Stimulated activated CD4-positive, alpha-beta T cell treated with anti-CD3 and anti-CD28 coated beads, Interleukin-1b, Interleukin-23, amount 100 ng/mL, for 4 hours (primary cell): ENCODE measurements at regions not wholly inside any gene's neighbourhood (a gene's known extent, or its start where the extent isn't known, plus 50 kb on each side); places are given as distances from the start of the nearest gene placed in this dataset.

Experiments
- DNase-seq, 2 donors: peaks; one replicate each; pipeline ENCODE4 v3.0.0-alpha.2; 2020; ENCODE audit warnings: low read depth in 2 of 2

DNA sequence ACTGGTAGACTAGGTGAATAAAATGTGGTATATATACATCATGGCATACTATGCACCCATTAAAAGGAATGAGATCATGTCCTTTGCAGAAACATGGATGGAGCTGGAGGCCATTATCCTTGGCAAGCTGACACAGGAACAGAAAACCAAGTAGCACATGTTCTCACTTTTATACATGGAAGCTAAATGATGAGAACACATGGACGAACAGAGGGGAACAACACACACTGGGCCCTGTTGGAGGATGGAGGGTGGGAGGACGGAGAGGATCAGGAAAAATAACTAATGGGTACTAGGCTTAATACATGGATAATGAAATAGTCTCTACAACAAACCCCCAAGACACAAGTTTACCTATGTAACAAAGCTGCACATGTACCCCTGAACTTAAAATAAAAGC lies 780.0 kb downstream of the DACH1 start:
- DNase-seq = no peak

DNA sequence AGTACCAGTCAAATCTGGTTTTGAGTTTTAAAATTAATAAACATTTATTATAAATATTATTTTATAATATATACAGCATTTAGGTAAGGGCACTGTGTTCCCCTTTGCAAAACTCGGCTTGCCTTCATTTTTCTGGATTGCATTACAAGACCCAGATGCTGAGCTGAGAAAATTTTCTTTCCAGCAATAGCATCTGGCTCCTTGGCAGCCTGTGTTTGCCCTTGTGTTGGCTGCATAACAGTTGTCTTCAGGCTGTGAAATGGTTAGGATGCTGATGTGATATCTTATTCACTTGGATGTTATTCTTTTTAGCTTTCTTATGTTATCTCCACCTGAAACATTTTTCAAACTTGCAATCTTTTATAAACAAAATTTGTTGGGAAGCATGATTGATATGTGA lies 784.4 kb downstream of the DACH1 start:
- no peak for DNase-seq

DNA sequence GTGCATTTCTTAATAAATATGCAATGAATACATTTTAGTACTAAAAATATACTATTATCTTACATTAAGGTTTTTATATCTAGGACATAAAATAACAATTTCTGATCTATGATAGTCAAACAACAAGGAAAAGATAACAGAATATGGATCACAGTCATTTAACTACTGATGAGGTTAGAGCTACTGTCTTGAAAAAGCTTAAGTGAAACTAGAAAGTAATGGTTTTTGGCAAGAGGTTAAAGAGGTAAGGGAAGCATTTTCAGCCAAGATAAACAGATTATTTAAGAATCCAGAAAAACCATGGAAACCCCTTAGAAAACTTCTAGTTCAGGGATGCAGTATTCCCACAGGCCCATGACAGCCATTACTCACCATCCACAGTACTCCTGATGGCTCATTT lies 787.4 kb downstream of the DACH1 start:
- DNase-seq = no peak

DNA sequence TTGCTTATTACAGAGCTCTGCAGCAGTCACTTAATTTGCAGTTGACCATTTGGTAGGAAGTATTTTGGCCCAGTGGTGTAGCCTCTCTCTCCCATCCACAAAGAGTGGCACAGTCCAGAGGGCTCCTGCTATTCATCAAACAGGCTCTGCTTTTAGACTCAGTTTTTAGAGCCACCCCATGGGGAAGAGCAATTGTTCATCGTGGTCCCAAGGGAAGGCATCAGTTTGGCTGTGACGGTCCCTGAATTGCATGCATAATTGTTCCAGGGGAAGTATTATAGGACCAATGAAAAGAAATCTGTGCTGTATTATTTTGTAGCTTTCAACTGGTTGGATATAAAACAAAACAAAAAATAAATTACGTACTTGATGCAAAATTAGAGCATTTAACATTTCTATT lies 799.0 kb downstream of the DACH1 start:
- no peak for DNase-seq

DNA sequence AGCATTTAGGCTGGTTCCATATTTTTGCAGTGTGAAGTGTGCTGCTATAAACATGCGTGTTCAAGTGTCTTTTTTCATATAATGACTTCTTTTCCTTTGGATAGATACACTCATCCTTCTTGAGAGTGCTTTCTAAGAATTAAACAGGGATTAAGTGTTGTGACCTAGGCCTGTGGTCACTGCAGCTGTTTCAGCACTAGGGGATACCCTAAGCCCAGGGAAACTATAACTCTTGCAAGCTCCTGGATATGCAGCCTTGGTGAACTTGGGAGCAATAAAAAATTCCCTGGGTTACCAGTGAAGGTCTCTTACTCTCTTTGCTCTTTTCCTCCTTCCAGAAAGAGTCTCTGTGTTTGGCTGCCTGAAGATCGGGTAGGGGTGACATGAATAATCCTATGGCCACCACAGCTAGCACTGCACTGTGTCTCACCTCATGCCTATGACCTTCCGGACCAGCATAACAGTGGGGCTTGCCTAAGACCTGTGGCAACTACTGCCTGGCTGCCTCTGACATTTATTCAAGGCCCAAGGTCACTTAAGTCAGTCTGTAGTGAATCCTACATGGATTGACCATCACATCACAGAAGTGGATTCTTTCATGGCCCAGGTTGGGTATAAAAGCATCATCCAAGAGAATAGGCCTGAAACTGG lies 799.7 kb downstream of the DACH1 start:
- no peak for DNase-seq

DNA sequence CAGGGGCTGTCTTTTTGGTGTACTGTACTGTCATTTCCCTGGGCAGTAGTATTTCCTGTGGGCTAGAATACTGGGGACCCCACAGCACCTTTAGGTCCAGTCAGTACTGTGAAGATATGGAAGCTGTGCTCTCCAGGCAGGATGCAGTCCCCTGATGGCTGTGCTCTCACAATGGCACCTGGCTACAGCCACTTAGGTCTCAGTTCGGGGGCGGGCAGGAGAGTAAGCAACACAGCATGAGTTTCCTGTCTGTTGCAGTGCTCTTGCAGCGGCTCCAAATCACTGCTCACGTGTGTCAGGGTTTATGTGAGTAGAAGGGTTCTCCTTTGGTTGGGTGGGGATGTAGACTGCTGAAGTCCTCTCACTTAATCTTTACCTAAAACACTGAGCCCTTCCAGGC lies 810.4 kb downstream of the DACH1 start:
- DNase-seq = no peak

DNA sequence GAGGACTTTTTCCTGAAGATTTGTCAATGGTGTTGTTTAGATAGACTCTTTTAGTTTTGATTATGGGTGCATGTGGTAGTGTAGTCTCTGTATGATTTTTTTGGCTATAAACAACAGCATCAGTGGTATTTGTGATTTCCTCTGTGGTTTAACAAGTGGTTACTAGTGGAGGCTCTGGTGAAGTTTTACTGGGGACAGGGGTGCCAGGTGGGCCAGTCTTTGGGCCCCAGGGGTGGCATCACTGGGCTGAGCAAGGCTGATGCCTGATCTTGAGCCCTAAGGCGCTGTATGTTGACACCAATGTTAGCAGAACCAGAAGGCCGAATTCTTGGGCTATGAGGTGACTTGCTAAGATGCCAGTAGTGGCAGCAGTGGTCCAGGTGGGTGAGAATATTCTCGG lies 811.4 kb downstream of the DACH1 start:
- no peak for DNase-seq

DNA sequence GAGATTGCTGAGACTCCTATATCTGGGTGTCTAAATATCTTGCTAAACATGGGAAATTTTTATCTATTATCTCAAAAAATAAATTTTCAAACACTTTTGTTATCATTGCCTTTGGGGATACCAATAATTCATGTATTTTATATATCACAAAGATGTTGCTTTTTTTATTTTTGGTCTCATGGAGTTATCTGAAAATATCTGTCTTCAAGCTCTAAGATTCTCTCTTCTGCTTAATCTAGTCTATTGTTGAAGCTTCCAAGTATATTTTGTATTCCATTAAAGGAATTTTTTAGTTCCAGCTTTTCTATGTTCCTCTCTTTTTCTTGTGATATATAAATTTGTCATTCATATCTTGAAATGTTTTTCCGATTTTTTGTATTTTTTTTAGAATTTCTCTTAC lies 812.0 kb downstream of the DACH1 start:
- no peak for DNase-seq

DNA sequence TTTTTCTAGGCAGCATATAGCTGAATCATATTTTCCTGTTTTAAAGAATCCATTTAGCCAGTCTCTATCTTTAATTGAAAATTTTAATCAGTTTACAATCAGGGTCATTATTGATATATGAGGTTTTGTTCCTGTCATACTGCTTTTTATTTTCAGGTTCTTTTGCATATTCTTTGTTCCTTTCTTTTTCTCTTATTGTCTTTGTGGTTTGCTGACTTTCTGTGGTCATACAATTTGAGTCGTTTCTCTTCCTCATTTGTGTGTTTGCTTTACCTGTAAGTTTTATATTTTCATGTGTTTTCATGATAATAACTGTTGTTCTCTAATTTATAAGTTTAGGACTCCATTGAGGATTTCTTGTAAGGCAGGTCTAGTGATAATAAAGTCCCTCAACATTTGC lies 812.6 kb downstream of the DACH1 start:
- no peak for DNase-seq

DNA sequence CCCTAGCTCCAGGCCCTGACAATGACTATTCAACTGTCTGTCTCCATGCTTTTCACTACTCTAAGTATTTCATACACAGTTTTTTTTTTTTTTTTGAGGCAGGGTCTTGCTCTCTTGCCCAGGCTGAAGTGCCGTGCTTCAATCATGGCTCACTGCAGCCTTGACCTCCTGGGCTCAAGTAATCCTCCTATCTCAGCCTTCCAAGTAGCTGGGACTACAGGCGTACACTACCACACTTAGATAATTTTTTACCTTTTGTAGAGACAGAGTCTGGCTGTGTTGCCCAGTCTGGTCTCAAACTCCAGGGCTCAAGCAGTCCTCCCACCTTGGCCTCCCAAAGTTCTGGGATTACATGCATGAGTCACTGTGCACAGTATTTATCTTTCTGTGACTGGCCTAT lies 815.4 kb downstream of the DACH1 start:
- no peak for DNase-seq

DNA sequence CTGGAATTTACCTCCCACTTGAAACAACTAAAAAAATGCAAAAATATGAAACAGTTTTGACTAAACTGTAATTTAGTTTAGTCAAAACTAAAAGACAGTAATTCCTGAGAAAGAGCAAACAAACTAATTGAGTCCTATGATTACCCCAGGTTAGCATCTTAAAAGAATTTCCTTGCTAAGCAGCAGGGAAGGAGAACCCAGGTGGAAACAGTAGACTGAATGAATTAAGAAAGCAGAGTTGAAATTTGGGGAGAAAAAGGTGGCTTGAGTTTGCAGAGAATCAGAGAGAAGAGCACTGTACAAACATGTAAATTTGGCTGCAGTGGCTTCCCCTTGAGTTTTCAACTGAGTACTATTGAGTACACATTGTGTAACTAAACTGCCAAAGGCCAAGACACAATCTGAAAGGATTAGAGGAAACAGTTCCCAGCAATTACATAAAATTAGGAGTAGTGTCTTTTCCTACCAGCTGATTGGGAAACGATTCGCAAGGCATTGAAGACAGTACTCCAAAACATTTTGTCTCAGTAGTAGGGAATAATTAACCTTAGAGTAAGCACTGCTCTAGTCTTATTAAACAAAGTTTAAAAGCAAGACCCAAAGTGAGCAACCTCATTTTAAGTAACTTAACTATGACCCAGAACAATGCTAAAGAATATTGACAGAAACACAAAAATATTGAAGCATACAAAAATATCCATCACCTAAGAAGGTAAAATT lies 820.5 kb downstream of the DACH1 start:
- DNase-seq = no peak

DNA sequence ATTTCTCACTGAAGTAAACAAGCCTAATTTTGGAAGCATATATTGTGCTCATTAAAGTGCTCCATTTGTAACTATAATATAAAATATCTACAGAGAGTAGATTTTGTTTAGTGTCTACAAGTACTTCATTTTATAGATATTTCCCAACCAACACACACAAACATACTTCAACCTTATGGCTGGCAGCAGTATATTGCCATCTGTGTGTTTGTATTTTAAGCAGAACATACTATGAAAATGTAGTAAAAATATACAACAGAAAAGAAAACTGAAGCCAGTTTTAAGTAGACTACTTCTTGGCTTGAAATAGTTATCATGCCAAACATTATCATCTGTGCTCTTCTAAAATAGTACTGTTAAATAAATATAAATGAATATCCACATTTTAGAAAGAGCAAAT lies 821.9 kb downstream of the DACH1 start:
- no peak for DNase-seq

DNA sequence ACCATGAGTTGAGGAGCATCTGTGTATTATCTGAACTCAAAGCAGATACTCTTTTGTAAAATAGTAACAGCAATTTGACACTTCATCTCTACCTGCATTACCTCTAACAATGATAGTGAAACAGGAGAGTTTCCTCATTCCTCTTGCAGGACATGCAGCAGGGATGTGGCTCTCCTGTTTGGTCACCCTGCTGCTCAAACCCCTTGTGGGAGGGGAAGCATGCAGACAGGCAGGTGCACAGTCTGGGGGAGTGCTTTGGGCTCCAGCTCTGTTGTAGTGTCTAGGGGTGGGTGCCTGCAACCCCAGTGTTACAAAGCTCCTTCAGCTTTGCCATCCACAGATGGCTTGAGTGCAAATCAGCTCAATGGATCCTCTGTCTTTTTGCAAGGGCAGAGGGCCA lies 827.6 kb downstream of the DACH1 start:
- DNase-seq = no peak

DNA sequence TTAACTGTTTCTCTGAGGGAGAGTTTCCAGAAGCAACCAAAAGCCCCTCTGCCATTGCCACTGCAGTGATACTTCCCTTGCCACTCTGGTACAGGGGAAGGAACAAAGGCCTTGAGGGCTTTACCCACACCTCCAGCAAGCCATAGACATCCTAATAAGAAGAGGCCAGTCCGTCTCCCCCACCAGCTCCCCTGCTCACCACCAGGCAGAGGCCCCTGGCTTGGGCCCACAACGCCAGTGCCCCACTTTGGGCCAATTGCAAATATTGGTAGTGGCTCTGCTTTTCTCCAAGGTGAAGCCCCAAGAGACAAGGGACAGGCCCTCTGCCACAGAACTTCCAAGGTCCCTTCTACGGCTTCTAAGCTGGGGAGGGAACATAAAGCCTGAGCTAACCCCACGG lies 833.0 kb downstream of the DACH1 start:
- no peak for DNase-seq

DNA sequence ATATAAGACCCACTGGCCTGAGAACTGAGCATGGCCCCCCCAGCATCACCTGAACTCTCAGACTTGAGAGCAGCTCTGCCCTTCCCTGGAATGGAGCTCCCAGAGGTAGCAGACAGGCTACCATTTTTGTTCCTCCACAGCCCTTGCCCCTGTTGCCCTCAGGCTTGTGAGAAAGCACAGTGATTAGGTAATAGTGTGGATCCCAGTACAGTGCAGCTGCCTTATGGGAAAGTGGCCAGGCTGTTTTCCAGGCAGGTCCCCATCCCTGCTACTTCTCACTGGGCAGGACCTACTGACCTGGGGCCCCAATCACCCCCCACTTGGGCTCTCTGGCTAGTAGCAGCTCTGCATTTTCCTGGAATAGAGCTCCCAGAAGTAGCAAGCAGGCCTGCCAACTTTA lies 834.0 kb downstream of the DACH1 start:
- DNase-seq = no peak

DNA sequence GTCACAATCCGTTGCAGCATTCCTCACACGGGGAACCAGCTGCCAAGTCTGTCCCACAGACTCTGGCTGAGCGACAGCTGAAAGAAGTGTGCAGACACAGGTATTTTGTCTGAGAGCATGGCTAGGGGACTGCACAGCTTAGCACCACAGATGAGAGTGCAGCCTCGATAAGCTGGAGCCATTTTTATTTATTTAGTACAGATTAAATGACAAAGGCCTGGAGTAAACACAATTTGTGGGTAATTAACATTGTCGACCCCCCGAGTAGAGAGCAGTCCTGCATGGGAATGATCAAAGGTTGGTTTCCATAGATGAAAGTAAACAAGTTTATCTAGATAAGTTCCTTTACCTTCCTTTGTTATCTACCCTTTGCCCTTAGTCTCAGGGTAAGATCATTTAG lies 836.2 kb downstream of the DACH1 start:
- DNase-seq = no peak

DNA sequence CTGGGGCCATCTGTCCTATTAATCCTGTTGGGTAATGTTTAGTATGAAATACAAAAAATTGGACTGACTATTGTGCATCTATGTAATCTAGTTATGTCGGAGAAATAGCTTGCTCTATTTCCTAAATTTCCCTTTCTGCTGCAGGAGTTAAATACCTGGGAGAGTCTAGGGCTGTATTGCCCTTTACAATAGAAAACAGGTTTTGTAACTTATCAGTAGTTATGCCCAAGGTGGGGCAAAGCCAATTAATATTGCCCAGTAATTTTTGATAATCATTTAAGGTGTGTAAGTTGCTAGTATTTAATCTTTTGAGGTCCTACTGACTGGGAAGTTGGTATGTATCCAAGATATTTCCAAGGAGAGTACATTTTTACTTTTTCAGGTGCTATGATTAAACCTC lies 838.1 kb downstream of the DACH1 start:
- no peak for DNase-seq

DNA sequence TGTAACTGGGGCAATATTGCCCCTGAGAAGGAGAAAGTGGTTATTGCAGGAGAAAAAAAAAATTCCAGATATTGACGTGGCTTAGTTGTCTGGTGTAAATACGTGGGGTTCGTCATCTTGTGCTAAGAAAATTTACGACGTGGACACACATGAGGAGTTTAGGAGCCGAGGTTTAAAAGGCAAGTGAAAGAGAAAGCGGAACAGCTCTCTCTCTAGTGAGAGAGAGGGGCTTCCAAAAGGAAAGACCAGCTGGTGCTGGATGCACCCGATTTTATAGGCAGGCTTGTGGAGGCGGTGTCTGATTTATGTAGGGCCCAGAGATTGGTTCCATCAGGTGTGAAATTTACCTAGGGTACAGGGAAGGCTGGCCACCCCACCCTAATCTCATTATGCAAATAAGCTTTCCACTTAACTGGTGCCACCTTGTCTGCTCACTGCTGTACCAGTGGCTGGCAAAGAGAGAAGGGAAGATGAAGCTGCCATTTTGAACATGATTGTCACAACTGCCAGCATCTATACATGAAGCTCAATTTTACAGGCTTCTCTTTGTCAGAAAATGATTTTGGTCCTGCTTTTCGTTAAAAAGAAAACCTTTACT lies 845.1 kb downstream of the DACH1 start:
- DNase-seq = no peak

DNA sequence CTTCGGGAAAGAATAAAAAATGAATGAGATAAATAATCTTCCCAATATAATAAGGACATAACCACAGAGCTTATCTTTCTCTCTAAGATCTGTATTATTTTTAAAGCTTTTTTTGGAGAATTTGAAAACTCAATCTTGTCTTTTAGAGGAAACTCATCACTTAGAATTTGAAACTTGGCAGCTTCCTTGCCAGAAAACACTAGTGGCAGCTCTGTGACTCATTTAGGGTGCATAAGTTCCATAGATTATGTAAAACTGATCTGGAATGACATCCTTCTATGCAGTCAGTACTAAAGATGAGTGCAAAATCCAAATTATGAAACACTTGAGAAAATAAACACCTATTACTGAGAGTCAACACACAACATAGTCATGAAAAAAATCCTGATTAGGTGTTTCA lies 848.0 kb downstream of the DACH1 start:
- no peak for DNase-seq

DNA sequence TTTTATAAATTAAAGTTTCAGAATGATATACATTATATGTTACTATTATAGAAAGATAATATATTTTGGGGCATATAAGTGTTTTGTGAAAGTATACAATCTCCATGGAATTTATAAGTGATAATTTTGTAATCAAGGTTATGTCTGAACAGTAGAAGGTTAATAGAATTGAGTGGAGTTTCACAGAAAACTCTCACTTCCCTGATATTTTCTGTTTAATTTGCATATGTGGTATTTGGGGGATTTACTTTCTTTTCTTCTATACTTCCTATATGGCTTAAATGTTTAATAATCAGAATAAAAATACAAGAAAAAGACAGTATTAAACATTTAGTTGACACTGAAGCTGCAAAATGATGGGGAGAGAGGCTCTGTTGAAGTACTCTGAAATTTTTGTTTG lies 848.5 kb downstream of the DACH1 start:
- no peak for DNase-seq

DNA sequence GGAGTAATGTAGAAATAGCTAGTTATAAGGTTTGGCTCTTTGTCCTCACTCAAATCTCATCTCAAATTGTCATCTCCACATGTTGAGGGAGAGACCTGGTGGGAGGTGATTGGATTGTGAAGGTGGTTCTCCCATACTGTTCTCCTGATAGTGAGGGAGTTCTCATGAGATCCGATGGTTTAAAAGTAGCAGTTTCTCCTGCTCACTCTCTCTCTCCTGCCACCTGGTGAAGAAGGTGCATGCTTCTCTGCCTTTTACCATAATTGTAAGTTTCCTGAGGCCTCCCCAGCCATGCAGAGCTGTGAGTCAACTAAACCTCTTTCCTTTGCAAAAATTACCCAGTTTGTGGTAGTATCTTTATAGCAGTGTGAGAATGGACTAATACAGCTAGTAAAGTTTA lies 849.4 kb downstream of the DACH1 start:
- no peak for DNase-seq

DNA sequence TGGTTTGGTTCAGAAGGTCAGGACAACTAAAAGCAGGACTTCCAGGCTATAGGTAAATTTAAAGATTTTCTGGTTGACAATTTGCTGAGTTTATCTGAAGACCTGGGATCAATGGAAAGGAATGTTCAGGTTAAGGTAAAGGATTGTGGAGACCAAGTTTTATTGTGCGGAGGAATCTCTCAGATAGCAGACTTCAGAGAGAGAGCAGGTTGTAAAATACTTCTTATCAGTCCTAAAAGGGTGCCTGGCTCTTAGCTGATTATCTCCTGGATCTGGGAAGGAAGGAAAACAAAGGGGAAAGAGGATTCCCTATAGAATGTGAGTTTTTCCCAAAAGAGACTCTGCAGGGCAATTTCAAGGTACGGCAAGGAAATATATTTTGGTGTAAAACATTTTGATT lies 851.5 kb downstream of the DACH1 start:
- DNase-seq = no peak

DNA sequence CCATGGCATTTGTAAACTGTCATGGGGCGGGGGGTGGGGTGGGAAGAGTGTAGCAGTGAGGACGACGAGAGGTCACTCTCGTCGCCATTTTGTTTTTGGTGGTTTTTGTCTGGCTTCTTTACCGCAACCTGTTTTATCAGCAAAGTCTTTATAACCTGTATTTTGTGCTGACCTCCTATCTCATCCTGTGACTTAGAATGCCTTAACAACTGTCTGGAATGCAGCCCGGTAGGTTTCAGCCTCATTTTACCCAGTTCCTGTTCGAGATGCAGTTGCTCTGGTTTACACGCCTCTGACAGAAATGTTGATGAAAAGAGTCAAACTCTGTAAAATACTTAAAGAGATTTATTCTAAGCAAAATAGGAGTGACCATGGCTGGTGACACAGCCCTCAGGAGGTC lies 852.0 kb downstream of the DACH1 start:
- no peak for DNase-seq

DNA sequence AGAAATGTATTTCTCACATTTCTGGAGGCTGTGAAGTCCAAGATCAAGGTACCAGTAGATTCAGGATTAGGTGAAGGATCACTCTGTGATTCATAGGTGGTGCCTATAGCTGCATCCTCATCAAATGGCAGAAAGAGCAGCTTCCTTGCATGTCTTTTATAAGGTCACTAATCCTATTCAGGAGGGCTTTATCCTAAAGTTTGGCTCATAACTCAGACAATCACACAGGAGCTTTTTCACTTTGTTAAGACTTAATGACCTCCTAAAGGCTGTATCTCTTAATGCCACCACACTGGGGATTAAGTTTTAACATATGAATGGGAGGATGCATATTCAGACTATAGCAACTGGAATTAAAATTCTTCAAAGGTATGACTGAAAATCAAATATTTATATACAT lies 861.1 kb downstream of the DACH1 start:
- no peak for DNase-seq
